ENCODE measurements at regions not wholly inside any gene's neighbourhood (a gene's known extent, or its start where the extent isn't known, plus 50 kb on each side); places are given as distances from the start of the nearest gene placed in this dataset.

GRCh38 chr4:41442810-41443209, 95.1 kb upstream of the LIMCH1 start:
- Histone ChIP-seq H4K20me1 (replicated peaks; ENCODE audit: insufficient read depth) (no peaks in the 10 kb centered on the region), H3K9me2 (ENCODE audit: insufficient read depth) (no peaks in the 10 kb centered on the region; the same call in 1 of the 2 replicates), H2AFZ (no peak overlapping the region), H3F3A (replicated peaks; ENCODE audit: low read depth) (no peaks in the 10 kb centered on the region), H3K4me2 (no peak overlapping the region), H3K36me3 (ENCODE audit: insufficient read depth) (no peaks in the 10 kb centered on the region), H3K27ac (ENCODE audit: low read depth) (no peak overlapping the region), H3K4me1 (ENCODE audit: insufficient read depth) (0 out of 2 replicates have a peak, but pooled peaks cover 10% of the 10 kb centered on the region), H3K79me2 (replicated peaks; ENCODE audit: insufficient read depth) (no peaks in the 10 kb centered on the region), H3K4me3 (no peak overlapping the region), H3K27me3 (ENCODE audit: insufficient read depth) (no peaks in the 10 kb centered on the region)
- H3K36me3 Mint-ChIP-seq (ENCODE audit: low read depth) = no peaks in the 10 kb centered on the region
- H3K27me3 Mint-ChIP-seq (ENCODE audit: insufficient read depth, low read depth, poor library complexity) = peaks cover 7% of the 10 kb centered on the region
- ATAC-seq (no peak), DNase-seq (ENCODE audit: low spot score) (no peak)
- H3K9me3 Mint-ChIP-seq = no peaks in the 10 kb centered on the region
- H3K27ac Mint-ChIP-seq = no peak overlapping the region
- no peak overlapping the region for H3K4me3 Mint-ChIP-seq
- TF ChIP-seq POLR2AphosphoS5 (IDR thresholded peaks at IDR 0.05; ENCODE audit: low read depth) (no peak), CTCF (conservative IDR thresholded peaks at IDR 0.05; ENCODE audit: low read depth in 2 of 2) (no peak), ZNF114 (CRISPR knock-in tag; IDR thresholded peaks at IDR 0.05) (no peak), NANOG (IDR thresholded peaks at IDR 0.05; ENCODE audit: borderline replicate concordance) (no peak), CREB1 (CRISPR knock-in tag; IDR thresholded peaks at IDR 0.05; ENCODE audit: low read depth) (no peak), REST (IDR thresholded peaks at IDR 0.05; ENCODE audit: unreplicated experiment) (no peak), EZH2 (IDR thresholded peaks at IDR 0.05; ENCODE audit: low read depth, unreplicated experiment) (no peak), ZNF331 (CRISPR knock-in tag; IDR thresholded peaks at IDR 0.05; ENCODE audit: low read depth) (no peak), ZNF462 (CRISPR knock-in tag; IDR thresholded peaks at IDR 0.05) (no peak), ETS1 (IDR thresholded peaks at IDR 0.05) (no peak), JUNB (IDR thresholded peaks at IDR 0.05; ENCODE audit: unreplicated experiment) (no peak), STAT1 (IDR thresholded peaks at IDR 0.05; ENCODE audit: unreplicated experiment) (no peak), EZH2phosphoT487 (IDR thresholded peaks at IDR 0.05; ENCODE audit: unreplicated experiment) (no peak)
- H3K4me1 Mint-ChIP-seq = peaks cover 4% of the 10 kb centered on the region
